CD14-positive monocyte (primary cell): ENCODE measurements at regions not wholly inside any gene's neighbourhood (a gene's known extent, or its start where the extent isn't known, plus 50 kb on each side); places are given as distances from the start of the nearest gene placed in this dataset.

Experiments used
- DNase-seq, 3 donors: peaks; one replicate each; pipeline ENCODE4 v3.0.0-alpha.2; 2011 to 2022
- H2AFZ ChIP-seq: 2 replicates; pipeline ENCODE4 v1.6.0; 2012; ENCODE audit warnings: mild to moderate bottlenecking, low read depth, low read length, inconsistent platforms; ENCODE audit not compliant: insufficient read depth, poor library complexity, severe bottlenecking
- H3K27ac ChIP-seq, 2 donors: 1 replicate in 1 of 2; 2 replicates in 1 of 2; pipeline ENCODE4 v1.5.1; 2012 to 2013; ENCODE audit warnings: low read length in 2 of 2, control low read depth in 1 of 2, inconsistent platforms in 1 of 2, low read depth in 1 of 2, mild to moderate bottlenecking in 1 of 2
- H3K27me3 ChIP-seq, 2 donors: one replicate each; pipeline versions ENCODE4 v1.6.0 to v1.6.1; 2011 to 2013; ENCODE audit warnings: low read length in 2 of 2; ENCODE audit not compliant: control insufficient read depth in 2 of 2, insufficient read depth in 2 of 2
- H3K36me3 ChIP-seq, 2 donors: replicated peaks in 1 of 2; 1 replicate in 1 of 2; 2 replicates in 1 of 2; pipeline versions ENCODE4 v1.5.1 to v1.6.1; 2012 to 2013; ENCODE audit warnings: low read length in 2 of 2, control low read depth in 1 of 2, inconsistent platforms in 1 of 2, mild to moderate bottlenecking in 1 of 2; ENCODE audit not compliant: insufficient read depth in 2 of 2, control insufficient read depth in 1 of 2
- H3K4me1 ChIP-seq, 2 donors: 1 replicate in 1 of 2; 2 replicates in 1 of 2; pipeline versions ENCODE4 v1.5.1 to v1.6.1; 2012 to 2013; ENCODE audit warnings: low read length in 2 of 2, control low read depth in 1 of 2, inconsistent platforms in 1 of 2, mild to moderate bottlenecking in 1 of 2, moderate library complexity in 1 of 2; ENCODE audit not compliant: insufficient read depth in 2 of 2, control insufficient read depth in 1 of 2
- H3K4me2 ChIP-seq: replicated peaks from 2 replicates; pipeline ENCODE3; 2012; ENCODE audit warnings: low read length, moderate library complexity, mild to moderate bottlenecking; ENCODE audit not compliant: poor library complexity, severe bottlenecking; ENCODE audit errors: extremely low read depth
- H3K4me3 ChIP-seq, 3 experiments: fragments of 200-600 bp in 1 of 3; sonication (generic) in 1 of 3; replicated peaks in 1 of 3; 1 replicate in 2 of 3; 2 replicates in 1 of 3; pipeline ENCODE4 v1.5.1; 2011 to 2013; ENCODE audit warnings: low read length in 3 of 3, mild to moderate bottlenecking in 3 of 3, control low read depth in 2 of 3, low read depth in 2 of 3, inconsistent platforms in 1 of 3, moderate library complexity in 1 of 3
- H3K79me2 ChIP-seq: 2 replicates; pipeline ENCODE4 v1.6.0; 2012; ENCODE audit warnings: mild to moderate bottlenecking, control low read depth, inconsistent platforms, low read length, moderate library complexity; ENCODE audit not compliant: insufficient read depth
- H3K9ac ChIP-seq: 2 replicates; pipeline ENCODE4 v1.6.0; 2017; ENCODE audit warnings: low read length, mild to moderate bottlenecking; ENCODE audit not compliant: insufficient read depth, poor library complexity, severe bottlenecking
- H3K9me3 ChIP-seq, 2 donors: replicated peaks in 1 of 2; 1 replicate in 1 of 2; 2 replicates in 1 of 2; pipeline versions ENCODE4 v1.5.1 to v1.6.1; 2012 to 2013; ENCODE audit warnings: low read length in 2 of 2, control low read depth in 1 of 2; ENCODE audit not compliant: control insufficient read depth in 1 of 2, insufficient read depth in 1 of 2
- H4K20me1 ChIP-seq: 2 replicates; pipeline ENCODE4 v1.6.0; 2012; ENCODE audit warnings: mild to moderate bottlenecking, low read length, control low read depth, moderate library complexity; ENCODE audit not compliant: insufficient read depth
- H3K27ac Mint-ChIP-seq, 7 donors: one replicate each; pipeline ENCODE4 v1.8.0; 2020; ENCODE audit warnings: mild to moderate bottlenecking in 7 of 7, mixed read lengths in 7 of 7, moderate library complexity in 6 of 7, inconsistent platforms in 2 of 7
- H3K27me3 Mint-ChIP-seq, 3 donors: one replicate each; pipeline ENCODE4 v1.8.0; 2021 to 2022; ENCODE audit warnings: low read depth in 3 of 3, mild to moderate bottlenecking in 3 of 3, mixed read lengths in 3 of 3, moderate library complexity in 3 of 3, inconsistent platforms in 1 of 3
- H3K36me3 Mint-ChIP-seq, 2 donors: one replicate each; pipeline ENCODE4 v1.8.0; 2020; ENCODE audit warnings: mixed read lengths in 2 of 2, inconsistent platforms in 1 of 2, mild to moderate bottlenecking in 1 of 2
- H3K4me1 Mint-ChIP-seq: one replicate; pipeline ENCODE4 v1.8.0; 2020; ENCODE audit warnings: mild to moderate bottlenecking, mixed read lengths
- H3K4me3 Mint-ChIP-seq, 2 donors: one replicate each; pipeline ENCODE4 v1.8.0; 2020; ENCODE audit warnings: mild to moderate bottlenecking in 2 of 2, mixed read lengths in 2 of 2, moderate library complexity in 1 of 2
- H3K9me3 Mint-ChIP-seq, 7 donors: one replicate each; pipeline ENCODE4 v1.8.0; 2020 to 2022; ENCODE audit warnings: mixed read lengths in 7 of 7, mild to moderate bottlenecking in 6 of 7, moderate library complexity in 6 of 7, inconsistent platforms in 2 of 7
- CTCF ChIP-seq: fragments of 200-600 bp; IDR thresholded peaks from one replicate; pipeline ENCODE4 v1.8.0; 2022; ENCODE audit warnings: antibody characterized with exemption, mild to moderate bottlenecking
- WGBS: methylation state at CpG from one replicate; pipeline ENCODE4 v1.1.5; 2013; ENCODE audit warnings: missing lambda C conversion rate; ENCODE audit not compliant: insufficient coverage; 5-methylcytosine and 5-hydroxymethylcytosine counted together
- intact Hi-C, 2 donors: fragments of 100-400 bp; cut with micrococcal nuclease; formaldehyde crosslinking; loops; one replicate each; pipeline versions ENCODE4 v1.15.0 to v1.15.1; 2023

GRCh38 chr5:66425842-66426241, 170.4 kb upstream of the MAST4 start:
- no peaks in the 10 kb centered on the region for H4K20me1 ChIP-seq
- H3K27ac ChIP-seq = no peak overlapping the region
- Mint-ChIP-seq H3K36me3 (no peaks in the 10 kb centered on the region), H3K27ac (no peak overlapping the region), H3K4me3 (no peak overlapping the region), H3K27me3 (peaks cover 3 to 6% (median 4%) of the 10 kb centered on the region in 3 donors), H3K9me3 (peaks cover 3 to 14% (median 11%) of the 10 kb centered on the region in 7 donors), H3K4me1 (no peaks in the 10 kb centered on the region)
- TF ChIP-seq CTCF = no peak
- no peaks in the 10 kb centered on the region for H3K27me3 ChIP-seq
- H3K79me2 ChIP-seq = no peaks in the 10 kb centered on the region
- no peak overlapping the region for H2AFZ ChIP-seq
- 80% methylated on average over 3 of the region's 4 CpGs for WGBS
- no peak overlapping the region for H3K4me2 ChIP-seq
- H3K9me3 ChIP-seq = peaks cover 0 to 8% of the 10 kb centered on the region in 2 donors
- intact Hi-C loops = no loop called here
- no peak overlapping the region for H3K9ac ChIP-seq
- H3K4me3 ChIP-seq = no peak overlapping the region
- H3K4me1 ChIP-seq = no peaks in the 10 kb centered on the region
- DNase-seq = no peak
- H3K36me3 ChIP-seq = no peaks in the 10 kb centered on the region

- Mint-ChIP-seq H3K4me3 (no peak overlapping the region), H3K36me3 (no peaks in the 10 kb centered on the region), H3K9me3 (peaks cover 3 to 14% (median 10%) of the 10 kb centered on the region in 7 donors), H3K27me3 (peaks cover 3 to 6% (median 4%) of the 10 kb centered on the region in 3 donors), H3K4me1 (no peaks in the 10 kb centered on the region), H3K27ac (no peak overlapping the region)
- Histone ChIP-seq H3K36me3 (no peaks in the 10 kb centered on the region), H3K27ac (no peak overlapping the region), H3K4me3 (no peak overlapping the region), H4K20me1 (no peaks in the 10 kb centered on the region), H2AFZ (no peak overlapping the region), H3K9ac (no peak overlapping the region), H3K27me3 (no peaks in the 10 kb centered on the region), H3K9me3 (peaks cover 5 to 9% of the 10 kb centered on the region in 2 donors), H3K79me2 (no peaks in the 10 kb centered on the region), H3K4me1 (no peaks in the 10 kb centered on the region), H3K4me2 (no peak overlapping the region)
- DNase-seq = no peak
- intact Hi-C loops = no loop called here
- 92% methylated on average over 15 of the region's 16 CpGs for WGBS
- no peak for TF ChIP-seq CTCF
Observed at GRCh38 chr5:66426259-66427138, 169.7 kb upstream of the MAST4 start.
